GM23338 (cell line): ENCODE measurements at regions not wholly inside any gene's neighbourhood (a gene's known extent, or its start where the extent isn't known, plus 50 kb on each side); places are given as distances from the start of the nearest gene placed in this dataset.

Experiments used
- ATAC-seq: fragments of 200-7000 bp; cut with Tn5 transposase; 3 replicates; pipeline ENCODE4 v1.9.1; 2020
- DNase-seq: peaks from one replicate; pipeline ENCODE4 v3.0.0-alpha.2; 2015; ENCODE audit warnings: low spot score
- H2AFZ ChIP-seq: fragments of 200-600 bp; sonication (generic); 2 replicates; pipeline ENCODE4 v1.8.0; 2016; ENCODE audit warnings: antibody characterized with exemption, mild to moderate bottlenecking, moderate library complexity
- H3F3A ChIP-seq: fragments of 200-600 bp; sonication (generic); replicated peaks from 2 replicates; pipeline ENCODE4 v1.8.0; 2017; ENCODE audit warnings: antibody characterized with exemption, mixed run types, low read depth
- H3K27ac ChIP-seq: fragments of 200-600 bp; sonication (generic); 2 replicates; pipeline ENCODE4 v1.6.1; 2016; ENCODE audit warnings: low read depth
- H3K27me3 ChIP-seq: fragments of 200-600 bp; sonication (generic); 2 replicates; pipeline ENCODE4 v1.8.0; 2016; ENCODE audit warnings: mild to moderate bottlenecking, mixed run types, moderate library complexity; ENCODE audit not compliant: insufficient read depth
- H3K36me3 ChIP-seq: fragments of 200-600 bp; sonication (generic); 2 replicates; pipeline ENCODE4 v1.8.0; 2016; ENCODE audit warnings: mild to moderate bottlenecking; ENCODE audit not compliant: insufficient read depth
- H3K4me1 ChIP-seq: fragments of 200-600 bp; sonication (generic); 2 replicates; pipeline ENCODE4 v1.8.0; 2016; ENCODE audit warnings: mild to moderate bottlenecking, moderate library complexity; ENCODE audit not compliant: insufficient read depth
- H3K4me2 ChIP-seq: fragments of 200-600 bp; sonication (generic); 2 replicates; pipeline ENCODE4 v1.7.1; 2017; ENCODE audit warnings: mixed run types
- H3K4me3 ChIP-seq: fragments of 200-600 bp; sonication (generic); 2 replicates; pipeline ENCODE4 v1.6.1; 2016; ENCODE audit warnings: mixed run types
- H3K79me2 ChIP-seq: fragments of 200-600 bp; sonication (generic); replicated peaks from 2 replicates; pipeline ENCODE4 v1.8.0; 2017; ENCODE audit warnings: mild to moderate bottlenecking; ENCODE audit not compliant: insufficient read depth
- H3K9me2 ChIP-seq: fragments of 200-600 bp; sonication (generic); 2 replicates; pipeline ENCODE4 v1.8.0; 2017; ENCODE audit not compliant: insufficient read depth
- H4K20me1 ChIP-seq: fragments of 200-600 bp; sonication (generic); replicated peaks from 2 replicates; pipeline ENCODE4 v1.8.0; 2017; ENCODE audit warnings: mild to moderate bottlenecking; ENCODE audit not compliant: insufficient read depth
- H3K27ac Mint-ChIP-seq: 2 replicates; pipeline ENCODE4 v1.8.0; 2020; ENCODE audit warnings: inconsistent platforms, mild to moderate bottlenecking, moderate library complexity, mixed read lengths
- H3K27me3 Mint-ChIP-seq: 3 replicates; pipeline ENCODE4 v1.8.0; 2022; ENCODE audit warnings: low read depth, mild to moderate bottlenecking, moderate library complexity, mixed read lengths, inconsistent platforms; ENCODE audit not compliant: insufficient read depth, poor library complexity
- H3K36me3 Mint-ChIP-seq: 3 replicates; pipeline ENCODE4 v1.8.0; 2021; ENCODE audit warnings: low read depth, mild to moderate bottlenecking, inconsistent platforms, moderate library complexity, mixed read lengths
- H3K4me1 Mint-ChIP-seq: 3 replicates; pipeline ENCODE4 v1.8.0; 2020; ENCODE audit warnings: mild to moderate bottlenecking, inconsistent platforms, mixed read lengths
- H3K4me3 Mint-ChIP-seq: 3 replicates; pipeline ENCODE4 v1.8.0; 2021; ENCODE audit warnings: moderate library complexity, mild to moderate bottlenecking, inconsistent platforms, mixed read lengths
- H3K9me3 Mint-ChIP-seq: 3 replicates; pipeline ENCODE4 v1.8.0; 2020; ENCODE audit warnings: moderate library complexity, mild to moderate bottlenecking, inconsistent platforms, mixed read lengths
- CREB1 ChIP-seq: fragments of 250-450 bp; sonication (Bioruptor Pico); IDR thresholded peaks from 2 replicates; pipeline ENCODE4 v1.5.0; 2020; ENCODE audit warnings: low read depth, mild to moderate bottlenecking, moderate library complexity
- EZH2 ChIP-seq: fragments of 200-600 bp; sonication (generic); IDR thresholded peaks from one replicate; pipeline ENCODE4 v1.8.0; 2017; ENCODE audit warnings: antibody characterized with exemption, mild to moderate bottlenecking, low read depth; ENCODE audit not compliant: unreplicated experiment
- EZH2phosphoT487 ChIP-seq: fragments of 200-600 bp; sonication (generic); IDR thresholded peaks from one replicate; pipeline ENCODE4 v1.8.1; 2018; ENCODE audit warnings: antibody characterized with exemption; ENCODE audit not compliant: unreplicated experiment
- JUNB ChIP-seq: IDR thresholded peaks from one replicate; pipeline ENCODE4 v1.6.1; 2016; ENCODE audit warnings: antibody characterized with exemption; ENCODE audit not compliant: unreplicated experiment
- NANOG ChIP-seq: IDR thresholded peaks from 2 replicates; pipeline ENCODE4 v1.6.1; 2016; ENCODE audit warnings: antibody characterized with exemption, borderline replicate concordance
- STAT1 ChIP-seq: IDR thresholded peaks from one replicate; pipeline ENCODE4 v1.6.1; 2016; ENCODE audit warnings: antibody characterized with exemption; ENCODE audit not compliant: unreplicated experiment
- ZNF114 ChIP-seq: fragments of 250-450 bp; sonication (Bioruptor Pico); IDR thresholded peaks from 2 replicates; pipeline ENCODE4 v1.5.0; 2020; ENCODE audit warnings: mild to moderate bottlenecking, moderate library complexity
- ZNF331 ChIP-seq: fragments of 250-450 bp; sonication (Bioruptor Pico); IDR thresholded peaks from 2 replicates; pipeline ENCODE4 v1.5.0; 2020; ENCODE audit warnings: low read depth, mild to moderate bottlenecking, moderate library complexity
- TF ChIP-seq, protein P1 (sequence below): IDR thresholded peaks from one replicate; pipeline ENCODE4 v1.6.1; 2018; ENCODE audit warnings: antibody characterized with exemption; ENCODE audit not compliant: unreplicated experiment
- TF ChIP-seq, protein P2 (sequence below): IDR thresholded peaks from 2 replicates; pipeline ENCODE4 v1.6.1; 2016; ENCODE audit warnings: antibody characterized with exemption
- TF ChIP-seq, protein P3 (sequence below), 2 experiments: fragments of 200-600 bp in 1 of 2; sonication (generic) in 1 of 2; conservative IDR thresholded peaks; 2 replicates each; pipeline versions ENCODE4 v1.5.1 to v1.6.1; 2016 to 2017; ENCODE audit warnings: antibody characterized with exemption in 2 of 2, low read depth in 2 of 2, mild to moderate bottlenecking in 2 of 2, moderate library complexity in 1 of 2

DNA sequence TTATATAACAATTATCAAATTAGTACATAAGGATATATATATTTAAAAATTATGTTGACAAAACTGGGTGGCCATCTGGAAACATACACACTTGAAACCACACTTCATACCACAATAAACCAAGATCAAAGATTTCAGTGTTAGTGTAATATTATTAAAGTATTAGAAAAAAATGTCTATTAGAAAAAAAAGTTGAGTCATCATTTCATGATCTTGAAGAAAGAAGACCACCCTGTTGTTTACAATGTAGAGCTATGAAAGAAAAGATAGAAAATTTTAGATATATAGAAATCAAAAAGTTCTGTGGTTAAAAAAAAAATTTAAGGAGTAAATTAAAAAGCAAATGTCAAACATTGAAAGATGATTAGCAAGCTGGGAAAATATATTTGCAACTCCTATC is 224.5 kb upstream of the CDH20 start:
- H3K9me2 ChIP-seq = no peaks in the 10 kb centered on the region
- H3K27me3 ChIP-seq = no peaks in the 10 kb centered on the region
- TF ChIP-seq JUNB (no peak), NANOG (no peak), EZH2phosphoT487 (no peak), ZNF331 (CRISPR knock-in tag) (no peak), EZH2 (no peak), ZNF114 (CRISPR knock-in tag) (no peak), STAT1 (no peak), CREB1 (CRISPR knock-in tag) (no peak)
- TF ChIP-seq, protein P1, sequence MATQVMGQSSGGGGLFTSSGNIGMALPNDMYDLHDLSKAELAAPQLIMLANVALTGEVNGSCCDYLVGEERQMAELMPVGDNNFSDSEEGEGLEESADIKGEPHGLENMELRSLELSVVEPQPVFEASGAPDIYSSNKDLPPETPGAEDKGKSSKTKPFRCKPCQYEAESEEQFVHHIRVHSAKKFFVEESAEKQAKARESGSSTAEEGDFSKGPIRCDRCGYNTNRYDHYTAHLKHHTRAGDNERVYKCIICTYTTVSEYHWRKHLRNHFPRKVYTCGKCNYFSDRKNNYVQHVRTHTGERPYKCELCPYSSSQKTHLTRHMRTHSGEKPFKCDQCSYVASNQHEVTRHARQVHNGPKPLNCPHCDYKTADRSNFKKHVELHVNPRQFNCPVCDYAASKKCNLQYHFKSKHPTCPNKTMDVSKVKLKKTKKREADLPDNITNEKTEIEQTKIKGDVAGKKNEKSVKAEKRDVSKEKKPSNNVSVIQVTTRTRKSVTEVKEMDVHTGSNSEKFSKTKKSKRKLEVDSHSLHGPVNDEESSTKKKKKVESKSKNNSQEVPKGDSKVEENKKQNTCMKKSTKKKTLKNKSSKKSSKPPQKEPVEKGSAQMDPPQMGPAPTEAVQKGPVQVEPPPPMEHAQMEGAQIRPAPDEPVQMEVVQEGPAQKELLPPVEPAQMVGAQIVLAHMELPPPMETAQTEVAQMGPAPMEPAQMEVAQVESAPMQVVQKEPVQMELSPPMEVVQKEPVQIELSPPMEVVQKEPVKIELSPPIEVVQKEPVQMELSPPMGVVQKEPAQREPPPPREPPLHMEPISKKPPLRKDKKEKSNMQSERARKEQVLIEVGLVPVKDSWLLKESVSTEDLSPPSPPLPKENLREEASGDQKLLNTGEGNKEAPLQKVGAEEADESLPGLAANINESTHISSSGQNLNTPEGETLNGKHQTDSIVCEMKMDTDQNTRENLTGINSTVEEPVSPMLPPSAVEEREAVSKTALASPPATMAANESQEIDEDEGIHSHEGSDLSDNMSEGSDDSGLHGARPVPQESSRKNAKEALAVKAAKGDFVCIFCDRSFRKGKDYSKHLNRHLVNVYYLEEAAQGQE = no peak
- TF ChIP-seq, protein P2, sequence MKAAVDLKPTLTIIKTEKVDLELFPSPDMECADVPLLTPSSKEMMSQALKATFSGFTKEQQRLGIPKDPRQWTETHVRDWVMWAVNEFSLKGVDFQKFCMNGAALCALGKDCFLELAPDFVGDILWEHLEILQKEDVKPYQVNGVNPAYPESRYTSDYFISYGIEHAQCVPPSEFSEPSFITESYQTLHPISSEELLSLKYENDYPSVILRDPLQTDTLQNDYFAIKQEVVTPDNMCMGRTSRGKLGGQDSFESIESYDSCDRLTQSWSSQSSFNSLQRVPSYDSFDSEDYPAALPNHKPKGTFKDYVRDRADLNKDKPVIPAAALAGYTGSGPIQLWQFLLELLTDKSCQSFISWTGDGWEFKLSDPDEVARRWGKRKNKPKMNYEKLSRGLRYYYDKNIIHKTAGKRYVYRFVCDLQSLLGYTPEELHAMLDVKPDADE = no peak
- Mint-ChIP-seq H3K36me3 (no peaks in the 10 kb centered on the region), H3K4me1 (no peaks in the 10 kb centered on the region), H3K27me3 (peaks cover 1% of the 10 kb centered on the region), H3K9me3 (no peaks in the 10 kb centered on the region), H3K4me3 (no peak overlapping the region), H3K27ac (no peak overlapping the region)
- no peak overlapping the region for H3K27ac ChIP-seq
- H4K20me1 ChIP-seq = no peaks in the 10 kb centered on the region
- no peak for DNase-seq
- H3K4me1 ChIP-seq = no peaks in the 10 kb centered on the region
- H3K4me2 ChIP-seq = no peak overlapping the region
- no peak overlapping the region for H2AFZ ChIP-seq
- no peak for ATAC-seq
- no peaks in the 10 kb centered on the region for H3K79me2 ChIP-seq
- H3K36me3 ChIP-seq = no peaks in the 10 kb centered on the region
- no peak overlapping the region for H3K4me3 ChIP-seq
- no peaks in the 10 kb centered on the region for H3F3A ChIP-seq

DNA sequence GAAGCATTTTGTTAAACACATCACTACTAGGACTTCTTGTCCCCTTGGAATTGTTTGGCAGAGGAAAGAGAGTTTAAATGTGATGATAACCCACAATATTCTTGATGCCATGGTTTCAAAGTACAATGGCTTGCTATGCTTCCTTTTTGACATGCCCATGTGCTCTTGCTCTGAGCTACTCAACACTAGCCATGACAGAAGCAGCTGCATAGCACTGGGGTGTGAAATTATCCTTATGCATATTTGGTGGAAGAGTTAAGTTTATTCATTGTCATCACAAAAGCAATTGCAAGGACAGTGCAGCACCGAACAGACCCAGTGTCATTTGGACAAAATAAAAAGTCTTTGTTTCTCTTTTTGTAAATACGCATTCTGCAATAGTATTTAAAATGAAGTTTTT is 209.9 kb upstream of the CDH20 start:
- H3K9me2 ChIP-seq = no peaks in the 10 kb centered on the region
- H2AFZ ChIP-seq = 0 out of 2 replicates have a peak overlapping the region, but pooled peaks have one; percentile 29
- no peaks in the 10 kb centered on the region for H4K20me1 ChIP-seq
- no peak overlapping the region for H3K4me2 ChIP-seq
- no peak for DNase-seq
- Mint-ChIP-seq H3K9me3 (no peaks in the 10 kb centered on the region), H3K36me3 (no peaks in the 10 kb centered on the region), H3K4me1 (peaks cover 18% of the 10 kb centered on the region), H3K4me3 (no peak overlapping the region), H3K27ac (no peak overlapping the region), H3K27me3 (no peaks in the 10 kb centered on the region)
- H3K27me3 ChIP-seq = no peaks in the 10 kb centered on the region
- peaks cover 17% of the 10 kb centered on the region for H3K4me1 ChIP-seq
- no peaks in the 10 kb centered on the region for H3K79me2 ChIP-seq
- no peak overlapping the region for H3K4me3 ChIP-seq
- H3K27ac ChIP-seq = no peak overlapping the region
- no peaks in the 10 kb centered on the region for H3K36me3 ChIP-seq
- ATAC-seq = no peak
- no peaks in the 10 kb centered on the region for H3F3A ChIP-seq
- TF ChIP-seq, protein P1 = no peak
- TF ChIP-seq CREB1 (CRISPR knock-in tag) (no peak), ZNF114 (CRISPR knock-in tag) (no peak), ZNF331 (CRISPR knock-in tag) (no peak), EZH2 (no peak)
- TF ChIP-seq, protein P3, sequence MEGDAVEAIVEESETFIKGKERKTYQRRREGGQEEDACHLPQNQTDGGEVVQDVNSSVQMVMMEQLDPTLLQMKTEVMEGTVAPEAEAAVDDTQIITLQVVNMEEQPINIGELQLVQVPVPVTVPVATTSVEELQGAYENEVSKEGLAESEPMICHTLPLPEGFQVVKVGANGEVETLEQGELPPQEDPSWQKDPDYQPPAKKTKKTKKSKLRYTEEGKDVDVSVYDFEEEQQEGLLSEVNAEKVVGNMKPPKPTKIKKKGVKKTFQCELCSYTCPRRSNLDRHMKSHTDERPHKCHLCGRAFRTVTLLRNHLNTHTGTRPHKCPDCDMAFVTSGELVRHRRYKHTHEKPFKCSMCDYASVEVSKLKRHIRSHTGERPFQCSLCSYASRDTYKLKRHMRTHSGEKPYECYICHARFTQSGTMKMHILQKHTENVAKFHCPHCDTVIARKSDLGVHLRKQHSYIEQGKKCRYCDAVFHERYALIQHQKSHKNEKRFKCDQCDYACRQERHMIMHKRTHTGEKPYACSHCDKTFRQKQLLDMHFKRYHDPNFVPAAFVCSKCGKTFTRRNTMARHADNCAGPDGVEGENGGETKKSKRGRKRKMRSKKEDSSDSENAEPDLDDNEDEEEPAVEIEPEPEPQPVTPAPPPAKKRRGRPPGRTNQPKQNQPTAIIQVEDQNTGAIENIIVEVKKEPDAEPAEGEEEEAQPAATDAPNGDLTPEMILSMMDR (conservative IDR thresholded peaks at IDR 0.05; ENCODE audit: low read depth in 2 of 2) = no peak
- TF ChIP-seq, protein P2 = no peak
